Upper lobe of left lung (tissue), 4 donors: ENCODE measurements at regions not wholly inside any gene's neighbourhood (a gene's known extent, or its start where the extent isn't known, plus 50 kb on each side); places are given as distances from the start of the nearest gene placed in this dataset.

ENCODE experiments used
- CTCF ChIP-seq, 6 experiments: fragments of 450-650 bp in 4 of 6; fragments of 200-600 bp in 2 of 6; sonication (generic) in 2 of 6; IDR thresholded peaks; one replicate each; pipeline ENCODE4 v1.5.1; 2016 to 2019; ENCODE audit warnings: antibody characterized with exemption in 6 of 6
- EP300 ChIP-seq, 4 donors: sonication (generic); formaldehyde crosslinking; IDR thresholded peaks; one replicate each; pipeline ENCODE4 v1.5.1; 2017; ENCODE audit warnings: antibody characterized with exemption in 4 of 4, control low read depth in 2 of 4
- POLR2AphosphoS5 ChIP-seq, 2 donors: sonication (generic); formaldehyde crosslinking; IDR thresholded peaks; one replicate each; pipeline ENCODE4 v1.5.1; 2017; ENCODE audit warnings: antibody characterized with exemption in 2 of 2

GRCh38 chr5:97750576-97750975, 567.5 kb upstream of the RIOK2 start:
- TF ChIP-seq CTCF (IDR thresholded peaks at IDR 0.05) = no peak
- no peak for TF ChIP-seq EP300 (IDR thresholded peaks at IDR 0.05)
- no peak for TF ChIP-seq POLR2AphosphoS5 (IDR thresholded peaks at IDR 0.05)
